CD4-positive, alpha-beta memory T cell (primary cell): ENCODE measurements at regions not wholly inside any gene's neighbourhood (a gene's known extent, or its start where the extent isn't known, plus 50 kb on each side); places are given as distances from the start of the nearest gene placed in this dataset.
A peak's percentile ranks its signal among the peaks of the same experiment; 100 is the strongest.
"Not testable (repeated sequence)": the region's sequence is repeated elsewhere in the genome, so short reads cannot be mapped to it uniquely, and the experiment has no call there.

Experiments
- CTCF ChIA-PET: fragments of 350-600 bp; sonication (Branson Sonifier 250); formaldehyde crosslinking; loops from one replicate; lab custom pipeline; 2021; ENCODE audit warnings: inconsistent platforms; ENCODE audit not compliant: partially characterized antibody; lab: Charles Lee
- POLR2A ChIA-PET: fragments of 350-600 bp; sonication (Branson Sonifier 250); formaldehyde crosslinking; loops from one replicate; lab custom pipeline; 2021; ENCODE audit not compliant: partially characterized antibody; lab: Charles Lee
- DNase-seq, 5 donors: peaks; one replicate each; pipeline versions ENCODE4 v3.0.0 to v3.0.0-alpha.2; 2020 to 2022; ENCODE audit warnings: mixed read lengths in 1 of 5
- H3K27ac ChIP-seq: one replicate; pipeline ENCODE4 v1.7.0; 2013; ENCODE audit warnings: low read depth, low read length
- H3K27me3 ChIP-seq: 2 replicates; pipeline ENCODE4 v1.7.0; 2013; ENCODE audit warnings: mild to moderate bottlenecking, low read length, moderate library complexity; ENCODE audit not compliant: insufficient read depth
- H3K36me3 ChIP-seq: 2 replicates; pipeline ENCODE4 v1.7.0; 2013; ENCODE audit warnings: mild to moderate bottlenecking, low read length, moderate library complexity; ENCODE audit not compliant: insufficient read depth
- H3K4me1 ChIP-seq: 2 replicates; pipeline ENCODE4 v1.7.0; 2013; ENCODE audit warnings: mild to moderate bottlenecking, low read length, moderate library complexity; ENCODE audit not compliant: insufficient read depth
- H3K4me3 ChIP-seq, 2 donors: one replicate each; pipeline ENCODE4 v1.7.0; 2013; ENCODE audit warnings: low read length in 2 of 2, mild to moderate bottlenecking in 1 of 2
- H3K9me3 ChIP-seq, 2 donors: one replicate each; pipeline ENCODE4 v1.7.0; 2013; ENCODE audit warnings: low read length in 2 of 2, control low read depth in 1 of 2; ENCODE audit not compliant: control insufficient read depth in 1 of 2
- H3K27ac Mint-ChIP-seq, 7 donors: one replicate each; pipeline ENCODE4 v1.8.0; 2020 to 2021; ENCODE audit warnings: mixed read lengths in 7 of 7, mild to moderate bottlenecking in 6 of 7, inconsistent platforms in 3 of 7, moderate library complexity in 3 of 7
- H3K27me3 Mint-ChIP-seq, 2 donors: one replicate each; pipeline ENCODE4 v1.8.0; 2020 to 2021; ENCODE audit warnings: mixed read lengths in 2 of 2
- H3K36me3 Mint-ChIP-seq, 2 donors: one replicate each; pipeline ENCODE4 v1.8.0; 2020 to 2021; ENCODE audit warnings: mixed read lengths in 2 of 2, inconsistent platforms in 1 of 2, mild to moderate bottlenecking in 1 of 2
- H3K4me1 Mint-ChIP-seq, 4 donors: one replicate each; pipeline ENCODE4 v1.8.0; 2020 to 2021; ENCODE audit warnings: mixed read lengths in 4 of 4, mild to moderate bottlenecking in 1 of 4
- H3K4me3 Mint-ChIP-seq, 8 donors: one replicate each; pipeline ENCODE4 v1.8.0; 2020 to 2021; ENCODE audit warnings: mixed read lengths in 8 of 8, mild to moderate bottlenecking in 7 of 8, moderate library complexity in 6 of 8, inconsistent platforms in 3 of 8
- H3K9me3 Mint-ChIP-seq, 8 donors: one replicate each; pipeline ENCODE4 v1.8.0; 2020 to 2021; ENCODE audit warnings: mixed read lengths in 8 of 8, mild to moderate bottlenecking in 5 of 8, inconsistent platforms in 3 of 8, moderate library complexity in 1 of 8
- intact Hi-C: fragments of 100-400 bp; cut with micrococcal nuclease; formaldehyde crosslinking; loops from one replicate; pipeline ENCODE4 v1.15.1; 2023

DNA sequence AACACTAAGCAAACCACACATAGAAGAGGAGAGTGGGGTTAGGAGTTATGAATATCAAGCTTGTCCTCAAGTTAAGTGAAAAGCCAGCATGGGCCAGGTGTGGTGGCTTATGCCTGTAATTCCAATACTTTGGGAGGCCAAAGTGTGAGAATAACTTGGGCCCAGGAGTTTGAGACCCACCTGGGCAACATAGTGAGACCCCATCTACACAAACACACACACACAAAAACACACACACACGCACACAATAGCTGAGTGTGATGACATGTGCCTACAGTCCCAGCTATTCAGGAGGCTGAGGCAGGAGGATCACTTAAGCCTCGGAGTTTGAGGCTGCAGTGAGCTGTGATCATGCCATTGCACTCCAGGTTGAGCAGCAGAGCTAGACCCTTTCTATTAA is 69.7 kb downstream of the PPIAL4G start:
- H3K27me3 ChIP-seq, result not testable (repeated sequence)

DNA sequence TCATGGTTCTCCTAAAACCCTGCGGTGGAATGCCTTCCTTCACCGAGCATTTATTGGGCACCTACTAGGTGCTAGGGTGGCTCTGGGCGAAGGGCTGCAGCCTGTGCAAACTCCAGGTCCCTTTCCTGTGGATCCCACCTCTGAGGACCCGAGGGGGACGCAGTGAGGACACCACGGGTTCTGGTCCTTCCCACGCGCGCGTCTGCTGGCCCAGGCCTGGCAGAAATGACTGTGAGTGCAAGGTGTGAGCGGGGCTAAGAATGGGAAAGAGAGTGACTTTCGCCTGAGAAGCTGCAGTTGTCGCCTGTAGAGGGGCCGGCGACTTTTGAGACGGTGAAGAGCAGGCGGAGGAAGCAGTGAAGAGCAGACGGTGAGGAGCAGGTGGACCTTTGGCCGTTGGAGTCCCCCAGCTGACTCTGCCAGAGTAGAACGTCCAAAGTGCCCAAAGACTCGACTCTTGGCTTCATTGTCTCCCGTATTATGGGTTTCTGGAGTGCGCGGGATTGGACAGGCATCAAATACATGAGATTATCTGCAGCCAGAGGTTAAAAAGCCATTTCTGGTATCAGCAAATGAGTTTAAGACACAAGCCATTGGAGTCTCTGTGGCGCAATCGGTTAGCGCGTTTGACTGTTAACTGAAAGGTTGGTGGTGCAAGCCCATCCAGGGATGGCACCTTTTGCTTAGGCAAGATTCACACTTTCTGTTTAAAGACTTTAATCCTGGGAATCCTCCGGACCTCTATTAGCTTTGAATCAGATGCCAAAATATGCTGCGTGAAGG is 78.1 kb downstream of the PPIAL4G start:
- CTCF ChIA-PET, H3K27me3 ChIP-seq, H3K27ac ChIP-seq, H3K4me3 Mint-ChIP-seq, intact Hi-C loops, H3K4me3 ChIP-seq, H3K9me3 ChIP-seq, H3K4me1 ChIP-seq, DNase-seq, H3K36me3 ChIP-seq, H3K27me3 Mint-ChIP-seq, H3K9me3 Mint-ChIP-seq: not testable (repeated sequence)
- peaks cover 8 to 39% (median 24%) of the 10 kb centered on the region in 4 donors for H3K4me1 Mint-ChIP-seq
- peak overlapping the region in 4 of 7 donors; percentile 29 to 59 (median 45) for H3K27ac Mint-ChIP-seq
- H3K36me3 Mint-ChIP-seq, result peaks cover 4 to 15% of the 10 kb centered on the region in 2 donors
- POLR2A ChIA-PET, result interaction anchor here (1.2 kb wide), 1 partner anchor 31 kb away, joined by 3 read pairs; no protein-coding TSS in a partner anchor

More for the DNA sequence above, 69.7 kb downstream of the PPIAL4G start:
- H3K4me1 Mint-ChIP-seq, H3K36me3 ChIP-seq, H3K4me1 ChIP-seq, H3K27ac Mint-ChIP-seq, intact Hi-C loops, H3K9me3 ChIP-seq, POLR2A ChIA-PET, H3K27ac ChIP-seq, CTCF ChIA-PET, DNase-seq, H3K4me3 Mint-ChIP-seq, H3K4me3 ChIP-seq, H3K27me3 Mint-ChIP-seq: not testable (repeated sequence)
- H3K9me3 Mint-ChIP-seq, result peaks cover 0 to 14% (median 5%) of the 10 kb centered on the region in 8 donors
- peaks cover 8 to 12% of the 10 kb centered on the region in 2 donors for H3K36me3 Mint-ChIP-seq

DNA sequence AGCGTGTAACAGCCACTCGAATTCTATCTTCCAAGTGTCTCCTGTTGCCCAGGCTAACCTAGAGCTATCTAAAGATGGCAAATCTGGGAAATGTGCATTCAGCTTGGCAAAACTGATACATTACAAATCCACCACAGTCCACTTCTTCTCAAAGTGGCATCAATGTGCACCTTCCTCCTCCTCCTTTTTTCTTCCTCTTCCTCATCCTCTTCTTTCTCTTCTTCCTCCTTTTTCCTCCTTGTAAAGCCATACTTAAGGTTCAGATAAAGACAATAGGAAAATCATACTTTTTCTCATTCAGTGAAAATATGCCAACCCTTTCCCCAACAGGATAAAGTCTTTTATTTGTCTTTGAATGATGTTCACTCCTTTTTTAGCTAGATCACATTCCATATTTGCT is 79.2 kb downstream of the PPIAL4G start:
- H3K4me3 ChIP-seq, DNase-seq, H3K9me3 ChIP-seq, intact Hi-C loops, H3K4me1 ChIP-seq, H3K27me3 ChIP-seq, H3K27me3 Mint-ChIP-seq, H3K36me3 ChIP-seq, H3K27ac ChIP-seq, H3K9me3 Mint-ChIP-seq: not testable (repeated sequence)
- ChIA-PET CTCF (interaction anchor here (1.9 kb wide), 1 partner anchor 32 kb away, joined by 8 read pairs; no protein-coding TSS in a partner anchor), POLR2A (interaction anchor here (1.2 kb wide), 1 partner anchor 30 kb away, joined by 3 read pairs; no protein-coding TSS in a partner anchor)
- H3K27ac Mint-ChIP-seq, result peak overlapping the region; percentile 83 to 94 (median 92)
- peaks cover 4 to 15% of the 10 kb centered on the region in 2 donors for H3K36me3 Mint-ChIP-seq
- peak overlapping the region; percentile 26 to 80 (median 64) for H3K4me3 Mint-ChIP-seq
- H3K4me1 Mint-ChIP-seq, result peaks cover 8 to 43% (median 24%) of the 10 kb centered on the region in 4 donors

DNA sequence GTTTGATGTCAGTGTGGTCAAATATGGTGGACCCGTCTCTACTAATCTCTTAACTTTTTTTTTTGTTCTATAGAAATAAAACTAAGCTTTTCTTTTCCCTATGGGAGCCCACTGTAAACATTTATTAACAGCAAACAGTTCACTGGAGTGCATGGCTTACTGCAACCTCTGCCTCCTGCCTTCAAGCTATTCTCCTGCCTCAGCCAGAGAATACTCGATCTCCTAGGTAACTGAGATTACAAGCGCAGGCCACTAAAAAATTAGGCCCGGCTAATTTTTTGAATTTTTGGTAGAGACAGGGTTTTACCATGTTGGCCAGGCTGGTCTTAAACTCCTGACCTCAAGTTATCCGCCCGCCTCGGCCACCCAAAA is 80.0 kb downstream of the PPIAL4G start:
- Histone ChIP-seq H3K4me3 (peak overlapping the region in 1 of 2 donors; percentile 65), H3K4me1 (peaks cover 13% of the 10 kb centered on the region), H3K27ac (peak overlapping the region; percentile 88)
- CTCF ChIA-PET, result interaction anchor here (1.9 kb wide), 1 partner anchor 31 kb away, joined by 8 read pairs; no protein-coding TSS in a partner anchor
- intact Hi-C loops, H3K9me3 ChIP-seq, H3K36me3 ChIP-seq, H3K27me3 ChIP-seq, H3K27me3 Mint-ChIP-seq, H3K9me3 Mint-ChIP-seq: not testable (repeated sequence)
- peak overlapping the region; percentile 93 to 100 (median 100) for H3K27ac Mint-ChIP-seq
- peaks cover 8 to 45% (median 24%) of the 10 kb centered on the region in 4 donors for H3K4me1 Mint-ChIP-seq
- POLR2A ChIA-PET, result interaction anchor here (0.6 to 2.0 kb wide), 5 partner anchors 11 to 120 kb away, joined by 3 to 21 read pairs (median 4); no protein-coding TSS in a partner anchor
- DNase-seq, result peak in 1 of 5 donors; percentile 12
- peak overlapping the region; percentile 94 to 100 (median 99) for H3K4me3 Mint-ChIP-seq
- peaks cover 4 to 15% of the 10 kb centered on the region in 2 donors for H3K36me3 Mint-ChIP-seq

DNA sequence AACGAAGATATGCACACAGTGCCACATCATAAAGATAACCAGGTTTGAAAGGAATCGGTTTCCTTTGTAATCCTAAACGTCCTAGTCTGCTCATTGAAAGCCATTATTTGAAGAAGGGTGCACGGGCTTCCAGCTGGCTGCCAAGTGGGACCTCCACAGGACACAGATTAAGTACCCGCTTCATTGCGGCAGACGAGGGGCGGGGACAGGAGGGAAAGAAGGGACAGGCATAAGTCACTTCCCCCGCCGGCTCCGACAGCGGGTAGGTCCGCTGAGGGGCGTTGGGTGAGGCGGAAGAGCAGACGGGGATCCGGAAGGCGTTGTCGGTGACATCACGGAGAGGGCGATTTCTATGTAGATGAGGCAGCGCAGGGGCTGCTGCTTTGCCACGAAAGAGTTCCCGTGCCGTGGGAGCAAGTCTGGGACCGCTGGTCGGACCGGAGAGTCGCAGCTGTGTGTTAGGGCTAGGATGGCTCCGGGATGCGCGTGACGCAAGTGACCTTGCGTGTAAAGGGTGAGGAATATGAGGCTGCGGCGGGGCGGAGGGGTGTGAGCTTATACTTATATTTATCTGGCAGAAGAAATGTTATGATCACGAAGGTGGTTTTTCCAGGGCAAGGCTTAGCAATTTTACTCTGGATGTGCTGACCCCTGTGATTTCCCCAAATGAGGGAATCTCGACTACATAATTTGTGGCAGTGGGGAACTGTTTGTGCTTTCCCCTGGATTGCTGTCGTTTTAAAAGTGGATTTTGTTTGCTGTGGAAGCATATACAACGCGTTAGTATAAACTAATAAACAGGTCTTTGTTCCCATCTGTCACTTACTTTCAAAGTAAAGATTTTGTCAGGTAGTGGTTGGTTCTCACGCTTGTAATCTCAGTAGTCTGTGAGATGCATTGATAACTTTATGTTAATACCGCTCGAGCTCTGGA is 80.7 kb downstream of the PPIAL4G start:
- CTCF ChIA-PET, result interaction anchor here (1.9 kb wide), 1 partner anchor 30 kb away, joined by 8 read pairs; no protein-coding TSS in a partner anchor

DNA sequence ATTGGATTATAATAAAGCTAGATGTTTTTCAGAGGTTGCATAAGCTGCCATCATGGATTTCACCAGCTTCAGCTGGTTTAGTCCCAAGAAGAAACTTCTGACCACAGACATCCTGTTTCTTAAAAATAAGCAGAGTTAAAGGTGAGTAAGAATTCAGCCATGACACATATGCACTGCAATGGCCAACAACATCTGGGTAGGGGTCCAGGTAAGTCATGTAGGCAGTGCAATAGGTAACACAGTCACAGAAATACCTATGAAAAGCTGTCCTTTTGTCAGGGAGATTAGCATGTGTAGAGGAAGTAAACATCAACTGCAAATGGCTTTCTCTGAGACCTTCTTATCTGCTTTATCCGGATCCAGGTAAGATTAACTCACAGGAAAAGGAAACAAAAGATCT is 85.6 kb downstream of the PPIAL4G start:
- H3K4me1 Mint-ChIP-seq, result peaks cover 12 to 36% (median 20%) of the 10 kb centered on the region in 4 donors
- POLR2A ChIA-PET, result interaction anchor here (0.9 kb wide), 1 partner anchor 25 kb away, joined by 3 read pairs; no protein-coding TSS in a partner anchor

More for the DNA sequence above, 80.7 kb downstream of the PPIAL4G start:
- H3K36me3 Mint-ChIP-seq, result peaks cover 4 to 15% of the 10 kb centered on the region in 2 donors
- not testable (repeated sequence) for H3K27me3 Mint-ChIP-seq, H3K9me3 ChIP-seq, H3K36me3 ChIP-seq, H3K9me3 Mint-ChIP-seq, H3K27me3 ChIP-seq
- H3K27ac Mint-ChIP-seq, result peak overlapping the region; percentile 93 to 100 (median 100)
- H3K27ac ChIP-seq, result peak overlapping the region; percentile 88
- H3K4me1 Mint-ChIP-seq, result peaks cover 11 to 45% (median 26%) of the 10 kb centered on the region in 4 donors
- DNase-seq, result peak; percentile 83 to 91 (median 85)
- intact Hi-C loops, result loop anchor here (1.0 kb wide), 1 partner anchor 13 kb away; no protein-coding TSS in a partner anchor
- peak overlapping the region; percentile 94 to 100 (median 99) for H3K4me3 Mint-ChIP-seq
- POLR2A ChIA-PET, result interaction anchor here (0.6 to 2.0 kb wide), 5 partner anchors 10 to 121 kb away, joined by 3 to 21 read pairs (median 4); no protein-coding TSS in a partner anchor
- H3K4me1 ChIP-seq, result peaks cover 13% of the 10 kb centered on the region
- peak overlapping the region; percentile 55 to 65 for H3K4me3 ChIP-seq

More for the DNA sequence above, 85.6 kb downstream of the PPIAL4G start:
- Histone ChIP-seq H3K4me1 (peaks cover 19% of the 10 kb centered on the region), H3K27ac (peak overlapping the region; percentile 15)
- H3K36me3 Mint-ChIP-seq, H3K27me3 Mint-ChIP-seq, H3K4me3 ChIP-seq, H3K9me3 ChIP-seq, CTCF ChIA-PET, intact Hi-C loops, H3K9me3 Mint-ChIP-seq, H3K36me3 ChIP-seq, H3K27me3 ChIP-seq: not testable (repeated sequence)
- peak; percentile 36 to 54 (median 46) for DNase-seq
- Mint-ChIP-seq H3K27ac (peak overlapping the region; percentile 53 to 92 (median 88)), H3K4me3 (peak overlapping the region in 5 of 8 donors; percentile 54 to 83 (median 61))
